Left ventricle myocardium inferior (tissue), 1 donor: ENCODE measurements at regions not wholly inside any gene's neighbourhood (a gene's known extent, or its start where the extent isn't known, plus 50 kb on each side); places are given as distances from the start of the nearest gene placed in this dataset.

Experiments
- DNase-seq: peaks from one replicate; pipeline ENCODE4 v3.0.0-alpha.2; 2020
- H3K27ac ChIP-seq: fragments of 200-600 bp; replicated peaks from 2 replicates; pipeline ENCODE4 v1.8.0; 2021
- H3K27me3 ChIP-seq: fragments of 200-600 bp; 2 replicates; pipeline ENCODE4 v1.8.0; 2021; ENCODE audit warnings: low read depth
- H3K36me3 ChIP-seq: fragments of 200-600 bp; 2 replicates; pipeline ENCODE4 v1.8.0; 2021
- H3K4me1 ChIP-seq: fragments of 200-600 bp; 2 replicates; pipeline ENCODE4 v1.8.0; 2021
- H3K4me3 ChIP-seq: fragments of 200-600 bp; 2 replicates; pipeline ENCODE4 v1.8.0; 2021; ENCODE audit warnings: mild to moderate bottlenecking, moderate library complexity
- H3K9me3 ChIP-seq: fragments of 200-600 bp; replicated peaks from 2 replicates; pipeline ENCODE4 v1.8.0; 2021
- intact Hi-C: fragments of 100-400 bp; cut with micrococcal nuclease; formaldehyde crosslinking; loops from one replicate; pipeline ENCODE4 v1.11.0; 2022
- TF ChIP-seq, protein P1 (sequence below): fragments of 200-600 bp; IDR thresholded peaks from 2 replicates; pipeline ENCODE4 v1.8.0; 2021; ENCODE audit warnings: antibody characterized with exemption, mild to moderate bottlenecking, borderline replicate concordance
- donor health status: DM: no; HTN: yes; CAD: no; lungs with severe emphysema.

- Histone ChIP-seq H3K4me1 (no peaks in the 10 kb centered on the region), H3K27ac (no peak overlapping the region), H3K27me3 (no peaks in the 10 kb centered on the region), H3K4me3 (no peak overlapping the region), H3K36me3 (no peaks in the 10 kb centered on the region), H3K9me3 (peaks cover 13% of the 10 kb centered on the region)
- intact Hi-C loops: no loop called here
- TF ChIP-seq, protein P1, sequence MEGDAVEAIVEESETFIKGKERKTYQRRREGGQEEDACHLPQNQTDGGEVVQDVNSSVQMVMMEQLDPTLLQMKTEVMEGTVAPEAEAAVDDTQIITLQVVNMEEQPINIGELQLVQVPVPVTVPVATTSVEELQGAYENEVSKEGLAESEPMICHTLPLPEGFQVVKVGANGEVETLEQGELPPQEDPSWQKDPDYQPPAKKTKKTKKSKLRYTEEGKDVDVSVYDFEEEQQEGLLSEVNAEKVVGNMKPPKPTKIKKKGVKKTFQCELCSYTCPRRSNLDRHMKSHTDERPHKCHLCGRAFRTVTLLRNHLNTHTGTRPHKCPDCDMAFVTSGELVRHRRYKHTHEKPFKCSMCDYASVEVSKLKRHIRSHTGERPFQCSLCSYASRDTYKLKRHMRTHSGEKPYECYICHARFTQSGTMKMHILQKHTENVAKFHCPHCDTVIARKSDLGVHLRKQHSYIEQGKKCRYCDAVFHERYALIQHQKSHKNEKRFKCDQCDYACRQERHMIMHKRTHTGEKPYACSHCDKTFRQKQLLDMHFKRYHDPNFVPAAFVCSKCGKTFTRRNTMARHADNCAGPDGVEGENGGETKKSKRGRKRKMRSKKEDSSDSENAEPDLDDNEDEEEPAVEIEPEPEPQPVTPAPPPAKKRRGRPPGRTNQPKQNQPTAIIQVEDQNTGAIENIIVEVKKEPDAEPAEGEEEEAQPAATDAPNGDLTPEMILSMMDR: no peak
- no peak for DNase-seq
Observed at GRCh38 chr4:63526251-63526650, 883.0 kb downstream of the TECRL start.

DNA sequence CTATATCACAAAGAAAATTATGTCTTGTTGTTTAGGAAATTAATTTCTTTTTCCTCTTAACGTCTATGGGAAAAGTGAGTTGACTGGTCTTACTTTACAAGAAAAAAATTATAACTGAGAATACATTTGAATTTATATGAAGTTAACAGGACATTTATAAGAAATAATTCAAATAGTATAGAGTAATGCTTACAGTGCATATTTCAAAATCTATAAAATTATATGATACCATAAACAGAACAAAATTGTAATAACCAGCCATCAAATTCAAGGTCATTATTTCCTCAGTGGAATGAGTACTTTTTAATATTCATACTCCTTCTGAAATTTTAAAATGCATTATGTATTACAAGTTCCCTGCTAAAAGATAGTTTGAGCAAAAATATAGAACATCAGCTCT, 884.5 kb downstream of the TECRL start:
- Histone ChIP-seq H3K4me3 (no peak overlapping the region), H3K27me3 (no peaks in the 10 kb centered on the region), H3K9me3 (peaks cover 27% of the 10 kb centered on the region), H3K4me1 (no peaks in the 10 kb centered on the region), H3K27ac (no peak overlapping the region), H3K36me3 (no peaks in the 10 kb centered on the region)
- intact Hi-C loops: no loop called here
- TF ChIP-seq, protein P1: no peak
- no peak for DNase-seq

GRCh38 chr4:63505714-63506460, 903.4 kb downstream of the TECRL start:
- H3K36me3 ChIP-seq: no peaks in the 10 kb centered on the region
- no peak overlapping the region for H3K4me3 ChIP-seq
- H3K9me3 ChIP-seq: peaks cover 15% of the 10 kb centered on the region
- TF ChIP-seq, protein P1: no peak
- intact Hi-C loops: no loop called here
- H3K27ac ChIP-seq: no peak overlapping the region
- DNase-seq: no peak
- H3K27me3 ChIP-seq: no peaks in the 10 kb centered on the region
- H3K4me1 ChIP-seq: no peaks in the 10 kb centered on the region

- intact Hi-C loops: no loop called here
- no peaks in the 10 kb centered on the region for H3K9me3 ChIP-seq
- H3K27ac ChIP-seq: no peak overlapping the region
- no peak for DNase-seq
- no peaks in the 10 kb centered on the region for H3K36me3 ChIP-seq
- H3K4me3 ChIP-seq: no peak overlapping the region
- TF ChIP-seq, protein P1: no peak
- no peaks in the 10 kb centered on the region for H3K4me1 ChIP-seq
- no peaks in the 10 kb centered on the region for H3K27me3 ChIP-seq
Observed at GRCh38 chr4:63493265-63493664, 916.0 kb downstream of the TECRL start.

DNA sequence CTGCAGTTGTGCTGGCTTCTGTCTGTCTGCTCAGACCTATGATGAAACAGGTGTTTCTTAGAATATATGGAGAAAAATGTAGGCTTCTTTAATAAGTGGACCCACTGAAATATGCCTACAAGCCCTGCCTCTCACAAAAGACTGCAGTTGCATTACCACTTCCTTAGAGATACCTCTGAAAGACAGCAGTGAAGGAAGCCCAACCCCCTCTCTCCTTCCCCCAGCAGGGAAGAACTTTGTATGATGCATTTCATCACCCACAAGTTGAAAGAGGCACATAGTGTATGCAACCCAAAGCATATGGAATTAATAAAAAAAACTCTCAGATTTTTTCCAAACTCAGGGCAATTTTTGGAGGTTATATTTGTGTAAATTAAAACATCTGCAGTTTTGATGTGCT, 916.7 kb downstream of the TECRL start:
- Histone ChIP-seq H3K27me3 (no peaks in the 10 kb centered on the region), H3K27ac (no peak overlapping the region), H3K36me3 (no peaks in the 10 kb centered on the region), H3K9me3 (no peaks in the 10 kb centered on the region), H3K4me3 (no peak overlapping the region), H3K4me1 (no peaks in the 10 kb centered on the region)
- intact Hi-C loops: no loop called here
- TF ChIP-seq, protein P1: no peak
- no peak for DNase-seq
